ENCODE measurements at regions not wholly inside any gene's neighbourhood (a gene's known extent, or its start where the extent isn't known, plus 50 kb on each side); places are given as distances from the start of the nearest gene placed in this dataset.

- no peaks in the 10 kb centered on the region for H3K36me3 ChIP-seq
- no peak for DNase-seq
- H3K9me3 ChIP-seq: no peaks in the 10 kb centered on the region
- no peak for TF ChIP-seq CTCF (IDR thresholded peaks at IDR 0.05)
- intact Hi-C loops (cut with DNase I; ENCODE audit: low total_unique reads): no loop called here
- no peaks in the 10 kb centered on the region for H3K27me3 ChIP-seq
- H3K27ac ChIP-seq: no peak overlapping the region
- no peaks in the 10 kb centered on the region for H3K4me1 ChIP-seq
- H3K4me3 ChIP-seq: no peak overlapping the region
These were observed 842.7 kb upstream of the SLC10A2 start for GRCh38 chr13:103908911-103909310.

- Histone ChIP-seq H3K4me3 (no peak overlapping the region), H3K4me1 (no peaks in the 10 kb centered on the region), H3K27me3 (no peaks in the 10 kb centered on the region), H3K36me3 (no peaks in the 10 kb centered on the region), H3K9me3 (no peaks in the 10 kb centered on the region), H3K27ac (no peak overlapping the region)
- DNase-seq: no peak
- intact Hi-C loops (cut with DNase I; ENCODE audit: low total_unique reads): no loop called here
- no peak for TF ChIP-seq CTCF (IDR thresholded peaks at IDR 0.05)
These were observed 842.1 kb upstream of the SLC10A2 start for GRCh38 chr13:103908274-103908673.

GRCh38 chr13:103903790-103904189 is 837.6 kb upstream of the SLC10A2 start:
- H3K4me3 ChIP-seq: no peak overlapping the region
- intact Hi-C loops (cut with DNase I; ENCODE audit: low total_unique reads): no loop called here
- TF ChIP-seq CTCF (IDR thresholded peaks at IDR 0.05): no peak
- no peak overlapping the region for H3K27ac ChIP-seq
- no peaks in the 10 kb centered on the region for H3K4me1 ChIP-seq
- H3K27me3 ChIP-seq: no peaks in the 10 kb centered on the region
- no peaks in the 10 kb centered on the region for H3K36me3 ChIP-seq
- DNase-seq: no peak
- H3K9me3 ChIP-seq: no peaks in the 10 kb centered on the region

GRCh38 chr13:103898481-103898880 is 832.3 kb upstream of the SLC10A2 start:
- no peak for TF ChIP-seq CTCF (IDR thresholded peaks at IDR 0.05)
- Histone ChIP-seq H3K4me1 (no peaks in the 10 kb centered on the region), H3K9me3 (no peaks in the 10 kb centered on the region), H3K4me3 (no peak overlapping the region), H3K27ac (no peak overlapping the region), H3K36me3 (no peaks in the 10 kb centered on the region), H3K27me3 (no peaks in the 10 kb centered on the region)
- DNase-seq: no peak
- intact Hi-C loops (cut with DNase I; ENCODE audit: low total_unique reads): no loop called here

GRCh38 chr13:103895835-103896531 is 829.8 kb upstream of the SLC10A2 start:
- H3K4me3 ChIP-seq: no peak overlapping the region
- intact Hi-C loops (cut with DNase I; ENCODE audit: low total_unique reads): no loop called here
- no peak for TF ChIP-seq CTCF (IDR thresholded peaks at IDR 0.05)

GRCh38 chr13:103894626-103895025 is 828.4 kb upstream of the SLC10A2 start:
- Histone ChIP-seq H3K4me3 (no peak overlapping the region), H3K27me3 (no peaks in the 10 kb centered on the region), H3K4me1 (no peaks in the 10 kb centered on the region), H3K36me3 (no peaks in the 10 kb centered on the region), H3K27ac (no peak overlapping the region), H3K9me3 (no peaks in the 10 kb centered on the region)
- intact Hi-C loops (cut with DNase I; ENCODE audit: low total_unique reads): no loop called here
- no peak for DNase-seq
- TF ChIP-seq CTCF (IDR thresholded peaks at IDR 0.05): no peak

More at GRCh38 chr13:103895835-103896531, 829.8 kb upstream of the SLC10A2 start:
- Histone ChIP-seq H3K36me3 (no peaks in the 10 kb centered on the region), H3K9me3 (no peaks in the 10 kb centered on the region), H3K27ac (no peak overlapping the region), H3K4me1 (no peaks in the 10 kb centered on the region), H3K27me3 (no peaks in the 10 kb centered on the region)
- no peak for DNase-seq
